HG03095 (cell line): ENCODE measurements at regions not wholly inside any gene's neighbourhood (a gene's known extent, or its start where the extent isn't known, plus 50 kb on each side); places are given as distances from the start of the nearest gene placed in this dataset.

ENCODE experiments used
- ATAC-seq: cut with Tn5 transposase; IDR thresholded peaks from one replicate; pipeline ENCODE4 v1.9.1; 2021; ENCODE audit warnings: moderate library complexity; ENCODE audit not compliant: unreplicated experiment

DNA sequence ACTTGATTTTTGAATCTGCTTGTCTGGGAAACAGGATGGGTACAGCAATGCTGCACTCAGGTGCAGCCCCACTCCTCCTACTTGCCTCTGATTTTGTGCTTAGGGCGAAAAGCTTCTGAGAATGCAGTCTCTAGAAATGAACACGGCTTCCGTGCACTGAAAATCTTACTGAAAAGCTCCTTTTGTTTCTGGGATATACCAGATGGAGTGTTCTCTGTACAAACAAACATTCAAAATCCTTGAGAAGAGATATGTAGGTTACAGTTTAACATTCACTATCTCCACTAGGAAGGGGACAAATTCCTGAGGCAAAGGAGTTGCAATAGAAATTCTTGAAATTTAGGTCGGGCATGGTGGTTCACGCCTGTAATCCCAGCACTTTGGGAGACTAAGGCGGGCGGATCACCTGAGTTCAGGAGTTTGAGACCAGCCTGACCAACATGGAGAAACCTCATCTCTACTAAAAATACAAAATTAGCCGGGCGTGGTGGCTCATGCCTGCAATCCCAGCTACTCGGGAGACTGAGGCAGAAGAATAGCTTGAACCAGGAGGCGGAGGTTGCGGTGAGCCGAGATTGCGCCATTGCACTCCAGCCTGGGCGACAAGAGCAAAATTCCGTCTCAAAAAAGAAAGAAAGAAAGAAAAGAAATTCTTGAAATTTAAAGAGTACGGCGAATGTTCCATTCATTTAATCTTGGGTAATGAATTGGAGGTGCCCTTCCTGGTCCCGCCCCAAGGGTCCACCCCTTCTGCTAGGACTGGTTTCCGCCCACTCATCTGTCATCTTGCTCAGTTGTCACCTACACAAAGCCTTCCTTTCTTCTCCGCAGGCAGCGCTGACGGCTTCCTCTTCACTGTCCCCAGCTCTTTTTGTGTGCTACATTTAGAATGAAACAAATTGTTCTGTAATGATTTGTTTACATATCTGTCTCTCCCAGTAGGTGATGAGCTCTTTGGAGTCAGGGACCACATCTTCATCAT is 92.4 kb downstream of the SOCS6 start:
- no peak for ATAC-seq
